ENCODE measurements at regions not wholly inside any gene's neighbourhood (a gene's known extent, or its start where the extent isn't known, plus 50 kb on each side); places are given as distances from the start of the nearest gene placed in this dataset.

DNA sequence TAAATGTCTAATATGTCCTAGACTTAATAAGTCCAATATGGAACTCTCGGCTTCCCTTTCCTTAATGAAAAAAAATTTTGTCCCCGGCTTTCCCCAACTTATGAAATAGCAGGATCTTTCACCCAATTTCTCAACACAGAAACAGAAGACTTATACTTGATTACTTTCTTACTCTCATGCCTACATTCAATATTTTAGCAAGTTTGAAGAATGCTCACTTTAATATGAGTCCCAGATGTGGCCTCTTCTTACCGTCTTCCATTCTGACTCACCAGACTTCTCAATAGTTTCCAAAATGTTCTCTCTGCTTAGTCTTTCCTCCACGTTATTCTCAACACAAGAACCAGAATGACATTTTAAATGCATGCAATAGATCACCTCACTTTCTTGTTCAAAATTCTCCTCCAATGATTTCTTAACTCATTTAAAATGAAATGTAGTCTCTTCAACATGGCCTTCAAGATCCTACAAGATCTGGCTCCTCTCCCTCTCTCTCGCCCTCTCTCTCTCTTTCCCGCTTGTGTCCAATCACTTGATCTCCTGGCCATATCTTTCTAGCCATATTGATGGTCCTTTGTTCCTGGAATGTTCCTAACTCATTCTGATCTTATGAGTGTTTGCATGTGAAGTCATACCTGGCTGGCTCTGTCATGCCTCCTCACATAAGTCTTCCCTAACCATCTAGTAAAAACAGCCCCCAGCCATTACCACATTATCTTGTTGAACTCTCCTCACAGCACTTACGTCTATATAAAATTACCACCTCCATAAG lies 119.7 kb upstream of the FAM3C start:
- H3K27me3 Mint-ChIP-seq (ENCODE audit: unreplicated experiment): no peaks in the 10 kb centered on the region
- no peak overlapping the region for H3K4me3 Mint-ChIP-seq (ENCODE audit: unreplicated experiment)
- H3K9me3 Mint-ChIP-seq (ENCODE audit: unreplicated experiment): peaks cover 8% of the 10 kb centered on the region
- no peaks in the 10 kb centered on the region for H3K4me1 Mint-ChIP-seq (ENCODE audit: unreplicated experiment)
- no peak for DNase-seq (ENCODE audit: low spot score)
- TF ChIP-seq, protein P1, sequence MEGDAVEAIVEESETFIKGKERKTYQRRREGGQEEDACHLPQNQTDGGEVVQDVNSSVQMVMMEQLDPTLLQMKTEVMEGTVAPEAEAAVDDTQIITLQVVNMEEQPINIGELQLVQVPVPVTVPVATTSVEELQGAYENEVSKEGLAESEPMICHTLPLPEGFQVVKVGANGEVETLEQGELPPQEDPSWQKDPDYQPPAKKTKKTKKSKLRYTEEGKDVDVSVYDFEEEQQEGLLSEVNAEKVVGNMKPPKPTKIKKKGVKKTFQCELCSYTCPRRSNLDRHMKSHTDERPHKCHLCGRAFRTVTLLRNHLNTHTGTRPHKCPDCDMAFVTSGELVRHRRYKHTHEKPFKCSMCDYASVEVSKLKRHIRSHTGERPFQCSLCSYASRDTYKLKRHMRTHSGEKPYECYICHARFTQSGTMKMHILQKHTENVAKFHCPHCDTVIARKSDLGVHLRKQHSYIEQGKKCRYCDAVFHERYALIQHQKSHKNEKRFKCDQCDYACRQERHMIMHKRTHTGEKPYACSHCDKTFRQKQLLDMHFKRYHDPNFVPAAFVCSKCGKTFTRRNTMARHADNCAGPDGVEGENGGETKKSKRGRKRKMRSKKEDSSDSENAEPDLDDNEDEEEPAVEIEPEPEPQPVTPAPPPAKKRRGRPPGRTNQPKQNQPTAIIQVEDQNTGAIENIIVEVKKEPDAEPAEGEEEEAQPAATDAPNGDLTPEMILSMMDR (IDR thresholded peaks at IDR 0.05; ENCODE audit: unreplicated experiment): no peak
- no peak overlapping the region for H3K27ac Mint-ChIP-seq (ENCODE audit: unreplicated experiment)
- H3K36me3 Mint-ChIP-seq (ENCODE audit: low read depth, unreplicated experiment): peaks cover 4% of the 10 kb centered on the region

DNA sequence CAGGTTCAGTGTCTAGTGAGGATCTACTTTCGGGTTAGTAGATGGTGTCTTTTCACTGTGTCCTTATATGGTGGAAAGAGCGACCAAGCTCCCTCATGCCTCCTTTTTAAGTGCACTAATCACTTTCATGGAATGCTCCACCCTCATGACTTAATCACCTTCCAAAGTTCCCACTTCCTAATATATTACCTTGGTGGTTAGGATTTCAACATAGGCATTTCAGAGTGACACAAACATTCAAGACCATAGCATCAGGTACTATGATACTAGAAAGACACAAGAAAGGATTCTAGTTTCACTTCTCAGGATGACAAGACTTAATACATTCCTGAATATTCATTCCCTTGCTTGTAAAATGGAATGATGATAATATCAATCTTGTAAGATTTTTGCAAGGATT lies 119.1 kb upstream of the FAM3C start:
- no peaks in the 10 kb centered on the region for H3K4me1 Mint-ChIP-seq (ENCODE audit: unreplicated experiment)

DNA sequence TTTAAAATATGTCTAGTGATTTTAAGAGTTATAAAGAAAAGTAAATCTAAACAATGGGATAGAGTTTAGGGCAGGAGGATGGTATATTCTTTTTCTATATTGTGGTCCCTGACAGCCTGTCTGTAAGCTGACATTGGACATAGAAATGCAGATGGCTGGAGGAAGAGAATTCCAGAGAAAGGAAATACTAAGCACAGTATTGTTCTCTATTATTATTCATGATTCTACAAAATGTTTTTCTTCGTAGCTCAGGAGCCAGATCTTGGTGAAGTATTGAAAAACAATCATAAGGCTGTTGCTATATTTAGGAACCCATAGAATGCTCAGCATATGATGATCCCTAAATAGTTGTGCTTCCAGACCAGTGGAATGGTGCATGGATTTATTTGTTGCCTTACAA lies 117.0 kb upstream of the FAM3C start:
- TF ChIP-seq, protein P1 (IDR thresholded peaks at IDR 0.05; ENCODE audit: unreplicated experiment): no peak
- Mint-ChIP-seq H3K9me3 (ENCODE audit: unreplicated experiment) (peaks cover 26% of the 10 kb centered on the region), H3K4me1 (ENCODE audit: unreplicated experiment) (no peaks in the 10 kb centered on the region), H3K4me3 (ENCODE audit: unreplicated experiment) (no peak overlapping the region), H3K27me3 (ENCODE audit: unreplicated experiment) (peaks cover 2% of the 10 kb centered on the region), H3K27ac (ENCODE audit: unreplicated experiment) (no peak overlapping the region), H3K36me3 (ENCODE audit: low read depth, unreplicated experiment) (peaks cover 12% of the 10 kb centered on the region)
- no peak for DNase-seq (ENCODE audit: low spot score)

More for the DNA sequence above, 119.1 kb upstream of the FAM3C start:
- TF ChIP-seq, protein P1 (IDR thresholded peaks at IDR 0.05; ENCODE audit: unreplicated experiment): no peak
- peaks cover 14% of the 10 kb centered on the region for H3K9me3 Mint-ChIP-seq (ENCODE audit: unreplicated experiment)
- no peaks in the 10 kb centered on the region for H3K27me3 Mint-ChIP-seq (ENCODE audit: unreplicated experiment)
- peaks cover 10% of the 10 kb centered on the region for H3K36me3 Mint-ChIP-seq (ENCODE audit: low read depth, unreplicated experiment)
- H3K4me3 Mint-ChIP-seq (ENCODE audit: unreplicated experiment): no peak overlapping the region
- DNase-seq (ENCODE audit: low spot score): no peak
- no peak overlapping the region for H3K27ac Mint-ChIP-seq (ENCODE audit: unreplicated experiment)

DNA sequence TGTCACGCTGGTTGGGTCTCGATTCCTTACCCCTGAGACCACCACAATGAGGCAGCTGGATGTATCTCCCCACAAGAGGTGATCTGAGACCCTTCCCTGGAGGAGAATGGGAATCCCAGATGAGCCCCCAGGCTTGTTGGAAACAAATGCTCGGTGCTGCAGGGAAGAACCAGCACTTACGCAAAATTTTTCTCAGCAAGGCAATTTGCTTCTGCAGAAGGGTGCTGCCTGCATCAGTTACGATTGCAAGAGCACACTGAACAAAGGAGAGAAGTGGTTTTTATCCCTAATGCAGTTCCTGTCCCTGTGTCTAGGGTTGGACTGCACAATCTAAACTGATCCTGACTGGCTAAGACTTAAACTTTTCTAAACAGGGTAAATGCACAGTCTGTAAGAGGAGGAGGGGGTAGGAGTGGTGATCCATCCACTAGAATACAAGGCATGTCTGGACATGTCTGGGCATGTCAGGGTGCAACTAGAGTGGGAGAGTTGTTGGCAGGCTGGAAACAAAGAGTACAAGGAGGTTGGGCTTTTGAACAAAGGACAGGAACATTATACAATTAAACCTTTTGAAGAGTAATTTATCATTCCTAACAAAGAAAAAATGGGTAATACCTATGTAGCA lies 114.9 kb upstream of the FAM3C start:
- H3K27ac Mint-ChIP-seq (ENCODE audit: unreplicated experiment): no peak overlapping the region
- H3K4me3 Mint-ChIP-seq (ENCODE audit: unreplicated experiment): peak overlapping the region; percentile 48
- H3K27me3 Mint-ChIP-seq (ENCODE audit: unreplicated experiment): peaks cover 3% of the 10 kb centered on the region
- peaks cover 20% of the 10 kb centered on the region for H3K36me3 Mint-ChIP-seq (ENCODE audit: low read depth, unreplicated experiment)
- H3K9me3 Mint-ChIP-seq (ENCODE audit: unreplicated experiment): peaks cover 27% of the 10 kb centered on the region
- H3K4me1 Mint-ChIP-seq (ENCODE audit: unreplicated experiment): no peaks in the 10 kb centered on the region
- TF ChIP-seq, protein P1 (IDR thresholded peaks at IDR 0.05; ENCODE audit: unreplicated experiment): no peak
- no peak for DNase-seq (ENCODE audit: low spot score)

DNA sequence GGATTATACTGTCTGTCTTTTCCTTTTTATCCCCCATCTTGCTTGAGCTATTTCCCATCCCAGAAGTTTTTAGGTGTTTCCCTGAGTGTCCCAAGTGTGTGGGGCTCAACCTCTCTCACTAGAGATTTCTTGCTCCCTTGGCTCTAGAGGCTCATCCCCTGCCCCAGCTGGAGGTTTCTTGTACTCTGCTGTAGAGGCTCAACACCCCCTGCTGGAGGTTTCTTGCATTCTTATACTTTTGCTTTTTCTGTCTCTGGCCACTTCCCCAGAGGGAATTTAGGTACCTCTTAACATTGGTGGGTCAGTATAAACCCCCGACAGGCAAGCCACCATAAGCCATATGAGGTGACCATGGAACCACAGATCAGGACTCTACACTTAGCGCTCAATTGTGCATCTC lies 114.2 kb upstream of the FAM3C start:
- Mint-ChIP-seq H3K27ac (ENCODE audit: unreplicated experiment) (no peak overlapping the region), H3K4me1 (ENCODE audit: unreplicated experiment) (no peaks in the 10 kb centered on the region), H3K27me3 (ENCODE audit: unreplicated experiment) (peaks cover 3% of the 10 kb centered on the region), H3K4me3 (ENCODE audit: unreplicated experiment) (peak overlapping the region; percentile 49), H3K36me3 (ENCODE audit: low read depth, unreplicated experiment) (peaks cover 25% of the 10 kb centered on the region), H3K9me3 (ENCODE audit: unreplicated experiment) (peaks cover 33% of the 10 kb centered on the region)
- TF ChIP-seq, protein P1 (IDR thresholded peaks at IDR 0.05; ENCODE audit: unreplicated experiment): no peak
- DNase-seq (ENCODE audit: low spot score): no peak

Data from endothelial cell (in vitro differentiated cells).